ENCODE measurements at regions not wholly inside any gene's neighbourhood (a gene's known extent, or its start where the extent isn't known, plus 50 kb on each side); places are given as distances from the start of the nearest gene placed in this dataset.
A peak's percentile ranks its signal among the peaks of the same experiment; 100 is the strongest.

DNA sequence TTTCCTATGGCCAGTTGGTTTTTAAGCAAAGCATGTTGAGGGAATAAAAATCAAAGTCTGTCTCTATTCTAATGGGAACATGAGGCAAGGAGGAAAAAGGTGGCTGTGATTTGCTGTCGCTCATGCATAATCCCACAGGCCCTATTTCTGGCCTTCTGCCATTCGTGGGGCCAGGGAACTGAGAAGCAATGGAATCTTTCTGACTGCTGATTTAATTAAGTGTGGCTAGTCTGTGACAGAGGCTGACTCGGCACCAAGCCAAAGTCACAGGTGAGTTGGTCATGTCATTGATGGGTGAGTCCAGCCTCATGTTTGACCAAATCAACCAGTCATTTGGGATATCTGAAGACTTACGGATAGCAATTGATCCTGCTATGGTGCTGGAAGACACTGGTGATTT lies 429.3 kb upstream of the CADM1 start:
- no peak for DNase-seq

DNA sequence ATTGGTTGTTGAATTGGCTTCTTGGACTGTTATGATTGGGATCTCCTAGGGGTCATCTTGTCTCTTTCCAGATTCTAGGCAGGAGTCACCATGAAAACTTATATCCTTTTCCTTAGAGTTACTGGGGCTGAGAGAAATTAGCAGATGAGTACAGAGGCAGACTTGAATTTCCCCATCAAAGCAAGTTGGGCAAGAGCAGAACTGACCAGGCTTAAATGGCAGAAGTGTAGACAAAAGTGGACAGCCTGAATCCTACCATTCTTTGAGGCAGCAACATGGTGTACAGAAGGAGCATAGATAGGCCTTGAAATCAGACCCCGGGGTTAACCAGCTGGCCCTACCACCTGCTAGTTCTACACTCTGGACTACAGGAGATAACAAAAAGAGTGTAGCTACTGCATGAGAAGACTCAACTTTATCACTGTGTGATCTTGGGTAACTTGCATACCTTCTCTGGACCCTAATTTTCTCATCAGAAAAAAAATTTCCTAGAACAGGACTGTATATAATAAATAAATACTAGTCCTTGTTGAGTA lies 427.4 kb upstream of the CADM1 start:
- DNase-seq, result peak; percentile 29

DNA sequence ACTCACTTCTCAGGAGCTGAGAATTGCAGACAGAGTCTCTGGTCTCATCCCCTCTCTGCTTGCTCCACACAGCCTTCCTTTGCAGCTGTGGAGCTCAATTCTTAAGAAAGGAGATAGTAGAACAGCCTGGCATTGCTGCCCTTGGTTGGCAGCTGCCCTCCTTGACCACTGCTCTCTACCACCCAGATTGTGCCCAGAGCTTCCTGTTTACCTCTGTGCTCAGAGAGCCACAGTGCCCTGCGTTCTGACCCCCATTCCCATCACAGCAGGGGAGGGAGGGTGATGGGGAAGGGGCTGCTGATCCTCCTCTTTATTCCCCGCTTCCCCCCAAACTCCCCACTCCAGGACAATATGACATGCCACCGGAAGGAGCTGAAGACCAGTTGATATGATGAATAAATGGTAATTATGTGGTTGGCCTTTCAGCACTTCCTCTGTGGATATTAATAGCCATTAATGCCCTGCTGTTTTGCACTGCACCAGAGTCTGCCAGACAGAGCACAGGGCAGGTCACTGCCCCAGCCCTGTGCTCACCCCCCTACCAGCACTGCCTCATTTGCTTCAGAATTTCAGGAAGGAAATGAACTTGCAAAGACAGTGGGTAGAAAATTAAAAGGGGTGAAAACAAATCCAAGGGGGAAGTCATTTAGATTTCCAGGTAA lies 426.8 kb upstream of the CADM1 start:
- DNase-seq, result no peak

DNA sequence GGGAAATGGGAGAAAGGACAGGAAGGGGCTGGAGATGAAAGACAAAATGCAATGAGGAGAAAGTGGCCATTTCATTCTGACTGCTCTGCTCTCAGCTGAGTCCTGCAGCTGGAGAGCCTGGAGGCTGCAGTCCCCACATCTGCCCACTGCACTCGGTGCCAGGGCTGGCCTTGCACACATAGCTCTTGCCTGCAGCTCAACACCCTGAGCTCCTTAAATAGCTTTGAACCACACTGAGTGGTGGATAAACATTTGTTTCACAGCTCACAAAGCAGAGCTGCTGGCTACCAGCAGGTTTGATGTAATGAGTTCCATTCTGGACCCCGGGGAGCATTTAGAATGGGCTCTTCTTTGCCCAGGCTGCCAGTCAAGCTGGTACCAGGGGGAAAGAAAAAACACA lies 426.1 kb upstream of the CADM1 start:
- no peak for DNase-seq

DNA sequence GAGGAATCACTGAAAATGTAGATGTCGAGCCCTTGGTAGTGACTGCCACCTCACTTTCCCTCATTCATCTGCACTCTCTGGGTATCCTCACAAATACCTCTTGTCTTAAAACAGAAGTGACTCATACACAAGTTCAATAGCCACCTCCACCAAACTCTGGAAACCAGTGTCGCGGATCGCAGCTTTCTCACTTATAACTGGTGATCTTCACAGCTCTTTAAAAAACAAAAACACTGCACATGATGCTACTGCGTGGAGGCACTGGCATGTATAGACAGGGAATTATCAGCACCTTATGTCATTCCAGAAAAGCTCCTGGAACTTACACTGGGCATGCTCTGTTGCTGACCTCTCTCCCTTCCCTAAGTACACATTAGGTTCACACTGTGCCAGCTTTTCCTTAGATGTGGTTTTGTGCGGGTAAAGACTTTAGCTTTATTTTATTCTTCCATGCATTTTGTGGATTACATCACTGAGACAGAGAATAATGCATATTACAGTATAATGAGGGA lies 425.5 kb upstream of the CADM1 start:
- no peak for DNase-seq

DNA sequence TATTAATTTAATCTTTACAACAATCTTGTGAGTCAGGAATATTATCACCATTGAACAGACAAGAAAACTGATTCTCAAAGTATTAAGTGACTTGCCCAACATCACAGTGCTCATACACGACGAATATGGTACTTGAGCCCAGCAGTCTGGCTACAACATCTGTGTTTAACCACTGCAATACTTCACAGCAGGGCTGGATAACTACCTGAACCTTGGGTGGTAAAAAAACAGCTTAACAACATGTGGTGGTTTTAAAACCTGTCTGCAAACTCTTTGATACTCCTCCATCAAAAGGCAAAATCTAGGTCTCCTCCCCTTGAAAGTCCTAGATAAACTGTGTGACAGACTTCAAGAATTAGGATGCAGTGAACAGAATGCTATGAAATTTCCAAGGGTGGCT lies 424.6 kb upstream of the CADM1 start:
- no peak for DNase-seq

DNA sequence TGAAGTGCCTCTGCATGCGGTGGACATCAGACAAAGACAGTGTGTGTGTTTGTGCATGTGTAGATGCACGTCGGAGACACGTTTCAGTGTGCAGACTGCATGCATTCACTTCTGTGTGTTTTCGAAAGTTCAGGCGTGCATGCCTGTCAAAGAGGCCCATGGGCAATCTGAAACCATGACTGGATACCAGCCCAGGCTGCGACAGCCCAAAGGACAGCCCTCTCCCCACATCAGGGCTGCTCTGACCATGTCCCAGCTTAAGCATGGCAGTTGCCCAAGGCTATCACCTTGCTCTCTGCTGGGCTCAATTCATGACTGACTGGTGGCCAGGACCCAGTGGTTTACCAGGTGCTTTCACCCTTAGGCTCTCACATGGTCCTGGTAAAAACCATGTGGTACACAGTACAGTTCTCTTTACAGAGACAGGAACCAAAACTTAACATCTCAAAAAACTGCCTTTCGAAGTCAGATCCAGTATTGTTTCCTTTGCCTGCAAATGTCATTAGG lies 423.7 kb upstream of the CADM1 start:
- no peak for DNase-seq

DNA sequence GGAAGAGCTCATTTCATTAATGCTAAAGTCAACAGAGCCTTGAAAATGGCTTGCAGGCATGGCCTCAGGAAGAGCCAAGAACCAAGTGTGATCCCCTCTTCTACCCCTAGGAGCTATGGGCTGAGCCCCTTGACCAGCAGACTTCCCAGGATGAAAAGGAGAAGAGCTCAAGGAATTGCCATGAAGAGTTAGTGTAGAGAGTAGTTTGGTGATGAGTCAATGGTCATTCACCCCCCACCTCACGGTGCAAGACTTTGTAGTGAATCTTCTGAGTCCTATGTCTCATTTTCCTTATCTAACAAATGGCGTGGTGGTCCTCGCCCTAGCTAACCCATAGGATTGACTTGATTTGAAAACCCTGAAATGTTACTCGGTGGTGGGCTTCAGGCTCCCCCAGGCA lies 422.4 kb upstream of the CADM1 start:
- DNase-seq, result no peak

DNA sequence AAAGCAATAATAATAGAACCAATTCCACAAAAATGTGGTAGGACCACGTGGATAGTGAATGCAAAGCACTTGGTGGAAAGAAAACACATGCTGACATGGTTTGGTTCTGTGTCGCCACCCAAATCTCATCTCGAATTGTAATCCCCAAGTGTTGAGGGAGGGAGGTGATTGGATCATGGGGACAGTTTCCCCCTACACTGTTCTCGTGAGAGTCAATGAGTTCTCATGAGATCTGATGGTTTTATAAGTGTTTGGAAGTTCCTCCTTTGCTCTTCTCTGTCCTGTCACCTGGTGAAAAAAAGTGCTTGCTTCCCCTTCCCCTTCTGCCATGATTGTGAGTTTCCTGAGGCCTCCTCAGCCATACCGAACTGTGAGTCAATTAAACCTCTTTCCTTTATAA lies 421.9 kb upstream of the CADM1 start:
- DNase-seq, result no peak

DNA sequence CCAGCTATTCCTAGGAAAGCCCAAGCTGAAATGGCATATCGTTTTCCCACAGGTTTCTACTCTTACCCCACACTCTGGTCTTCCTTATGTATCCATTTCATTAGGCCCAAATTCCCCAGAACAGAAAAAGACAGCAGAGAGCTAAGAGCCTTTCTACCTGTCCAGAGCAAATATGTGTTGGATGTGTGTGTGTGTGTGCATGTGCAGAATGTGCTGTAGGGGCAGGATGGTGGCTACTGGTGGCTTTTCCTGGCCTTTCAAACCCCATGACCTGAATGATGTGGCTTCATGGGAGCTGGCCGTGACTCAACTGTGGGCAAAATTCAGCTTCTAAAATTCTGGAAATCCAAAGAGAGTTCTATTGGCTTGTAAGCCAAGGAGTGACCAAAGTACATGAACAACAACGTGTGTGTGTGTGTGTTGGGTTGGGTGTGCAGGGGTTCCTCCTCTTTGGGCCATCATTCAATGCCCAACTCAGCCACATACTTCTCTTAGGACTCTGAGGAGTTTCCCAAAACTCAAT lies 421.4 kb upstream of the CADM1 start:
- no peak for DNase-seq

DNA sequence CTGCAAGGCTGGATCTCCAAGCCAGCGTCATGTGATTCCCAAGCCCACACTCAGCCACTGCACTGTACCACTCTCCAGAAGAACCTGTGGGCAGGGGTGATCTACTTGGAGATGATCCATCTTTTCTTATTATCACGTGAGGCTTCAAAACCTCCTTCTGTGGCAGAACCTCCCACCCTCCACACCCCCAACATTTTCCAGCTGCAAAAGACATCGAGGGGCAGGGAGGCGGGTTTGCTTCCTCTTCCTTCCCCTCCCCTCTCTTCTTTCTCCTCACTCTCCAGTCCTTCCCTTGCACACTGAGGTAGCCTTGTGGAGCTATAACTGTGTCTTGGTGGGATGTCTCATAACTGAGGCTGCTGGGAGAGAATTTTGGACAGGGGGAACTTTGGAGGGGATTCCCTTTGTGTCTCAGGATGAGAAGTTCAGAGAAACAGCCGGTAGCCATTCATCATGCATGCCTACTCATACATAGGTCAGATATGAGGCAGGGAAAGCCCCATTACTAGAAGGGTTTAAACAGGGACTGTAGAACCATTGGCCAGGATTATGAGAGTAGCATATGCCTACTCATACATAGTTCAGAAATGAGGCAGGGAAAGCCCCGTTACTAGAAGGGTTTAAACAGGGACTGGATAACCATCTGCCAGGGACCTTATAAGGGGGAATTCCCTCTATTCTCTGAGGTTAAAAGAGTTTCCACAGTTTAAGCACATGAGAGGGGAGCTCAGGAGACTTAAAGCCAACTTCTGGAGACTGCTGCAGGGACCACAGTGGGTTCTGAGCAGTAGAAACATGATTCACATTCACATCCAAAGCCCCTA lies 420.7 kb upstream of the CADM1 start:
- DNase-seq, result peak; percentile 44

DNA sequence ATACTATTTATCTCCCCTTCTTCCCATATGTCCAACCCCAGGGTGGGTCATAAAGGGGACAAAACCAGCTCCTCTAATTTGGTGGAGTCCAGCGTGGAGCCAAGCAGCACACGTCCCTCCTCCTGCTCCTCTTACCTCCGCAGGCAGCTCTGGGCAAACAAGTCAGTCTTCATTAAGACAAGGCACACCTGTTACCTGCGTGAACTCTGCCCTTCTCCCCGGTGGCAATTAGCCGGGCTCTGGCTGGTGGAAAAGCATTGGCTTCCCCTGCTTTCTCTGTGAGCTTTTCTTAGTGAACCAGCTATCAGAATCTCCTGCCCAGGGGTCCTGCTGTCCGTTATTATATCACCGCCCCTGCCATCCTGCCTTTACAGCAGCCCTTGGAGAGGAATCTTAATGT lies 418.7 kb upstream of the CADM1 start:
- DNase-seq, result no peak

DNA sequence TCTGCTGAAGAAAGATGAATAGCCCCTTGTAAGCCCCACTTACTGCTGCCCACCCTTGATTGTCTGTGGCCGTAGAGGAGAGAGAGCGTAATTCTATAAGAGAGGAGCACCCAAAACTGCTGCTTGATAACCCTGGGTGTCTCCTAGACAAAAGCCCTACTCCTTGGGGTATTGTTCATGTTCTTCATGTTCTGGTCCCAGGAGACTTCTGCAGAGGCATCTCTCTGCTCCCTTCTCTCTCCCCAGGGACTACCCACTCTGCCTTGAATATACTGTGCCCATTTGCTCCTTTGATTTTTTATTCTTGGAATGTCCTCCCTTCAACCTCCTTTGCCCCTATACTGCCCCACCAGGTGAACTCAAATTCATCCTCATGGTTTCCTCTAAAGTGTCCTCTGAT lies 417.8 kb upstream of the CADM1 start:
- DNase-seq, result no peak

DNA sequence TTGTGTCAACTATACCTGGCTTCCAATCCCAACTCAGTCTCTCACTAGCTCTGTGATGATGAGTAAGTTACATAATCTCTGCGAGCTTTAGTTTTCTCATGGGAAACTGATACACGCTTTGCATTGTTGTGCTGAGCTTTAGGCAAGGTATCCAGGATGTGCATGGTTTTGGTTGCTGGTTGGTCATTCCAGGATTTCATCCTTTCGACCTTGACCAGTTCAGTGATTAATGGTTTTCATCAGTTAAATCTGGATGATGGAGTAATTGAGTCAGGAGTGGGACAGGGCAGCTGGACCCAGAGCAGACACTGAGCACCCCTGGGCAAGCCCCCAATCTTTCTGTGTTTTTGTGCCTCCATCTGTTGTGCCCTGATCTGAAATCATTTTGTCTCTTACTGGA lies 417.3 kb upstream of the CADM1 start:
- no peak for DNase-seq

DNA sequence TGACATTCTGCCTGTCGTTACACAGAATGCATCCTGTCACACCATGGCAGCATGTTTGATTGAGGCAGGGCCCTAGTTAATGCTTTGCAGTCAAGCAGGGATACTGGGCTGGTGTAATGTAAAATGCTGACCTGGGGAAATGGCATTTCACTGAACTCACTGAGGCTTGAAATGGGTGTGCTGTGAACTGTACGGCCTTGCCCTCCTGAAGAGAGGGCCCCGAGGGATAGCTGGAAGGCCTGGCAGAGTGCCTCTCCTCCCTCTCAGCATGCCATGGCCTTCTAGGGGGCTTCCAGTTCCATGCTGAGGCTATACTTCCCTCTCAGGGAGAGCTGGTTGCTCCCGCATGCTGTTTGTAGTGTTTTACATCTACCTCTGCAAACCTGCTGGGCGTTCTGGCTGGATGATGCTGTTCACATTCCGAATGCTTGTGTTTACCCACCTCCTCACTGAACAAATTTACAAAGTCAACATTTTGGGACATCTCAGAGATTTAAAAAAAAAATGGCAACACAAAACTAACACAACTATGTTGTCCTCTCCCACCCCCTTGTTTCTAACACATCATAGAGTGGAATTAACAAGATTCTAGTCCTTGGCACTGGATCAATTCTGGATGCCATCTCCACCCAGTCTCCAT lies 416.7 kb upstream of the CADM1 start:
- DNase-seq, result no peak

DNA sequence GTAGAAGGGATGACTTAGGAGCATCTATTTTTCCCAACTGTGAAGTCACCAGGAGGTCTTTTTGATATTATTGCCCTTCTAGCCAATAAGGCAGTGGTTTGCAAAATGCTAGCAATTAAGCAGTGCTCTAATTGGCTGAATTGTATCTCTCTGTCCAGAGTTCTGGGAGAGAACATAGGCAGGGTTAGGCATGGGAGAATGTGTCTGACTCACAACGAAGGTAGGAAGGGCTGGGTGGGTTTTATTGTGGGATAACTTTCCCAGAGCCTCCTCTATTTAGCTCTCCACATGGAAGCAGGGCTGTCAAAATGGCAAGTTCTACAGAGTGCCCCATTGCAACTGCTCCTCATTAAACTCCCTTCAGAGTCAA lies 415.9 kb upstream of the CADM1 start:
- DNase-seq, result no peak

DNA sequence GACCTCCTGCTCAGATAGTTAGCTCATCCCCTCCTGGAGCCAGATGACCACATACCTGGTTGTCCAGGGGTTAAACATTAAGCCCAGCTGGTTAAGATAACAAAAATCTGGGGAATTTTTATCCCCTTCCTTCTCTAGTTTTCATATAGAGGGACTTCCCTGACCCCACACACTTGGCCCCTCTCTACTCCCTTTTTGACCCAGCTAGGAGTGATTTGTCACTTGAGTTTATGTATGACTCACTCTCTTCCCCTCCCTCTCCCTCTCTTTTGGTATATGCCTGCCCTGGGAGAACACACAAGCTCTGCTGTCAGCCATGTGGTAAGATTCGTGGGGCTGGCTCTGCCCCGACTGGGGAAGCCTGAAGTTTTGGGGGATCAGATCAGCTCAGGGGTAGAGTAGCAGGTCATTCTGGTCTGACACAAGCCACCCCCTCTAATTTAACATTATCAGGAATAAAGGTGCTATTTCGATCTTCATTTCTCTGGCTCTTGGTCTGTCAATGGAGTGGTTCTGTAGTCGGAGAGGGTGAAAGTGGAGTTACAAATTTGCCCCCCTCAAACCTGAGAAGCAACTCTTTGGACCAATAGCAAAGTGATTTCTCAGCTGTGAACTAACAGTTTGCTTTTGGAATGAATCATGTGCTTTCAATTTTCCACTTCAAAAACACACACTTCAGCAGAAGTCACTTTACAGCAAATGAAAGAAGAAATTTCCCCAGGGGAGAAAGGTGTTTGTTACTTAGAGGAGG lies 415.3 kb upstream of the CADM1 start:
- DNase-seq, result no peak

DNA sequence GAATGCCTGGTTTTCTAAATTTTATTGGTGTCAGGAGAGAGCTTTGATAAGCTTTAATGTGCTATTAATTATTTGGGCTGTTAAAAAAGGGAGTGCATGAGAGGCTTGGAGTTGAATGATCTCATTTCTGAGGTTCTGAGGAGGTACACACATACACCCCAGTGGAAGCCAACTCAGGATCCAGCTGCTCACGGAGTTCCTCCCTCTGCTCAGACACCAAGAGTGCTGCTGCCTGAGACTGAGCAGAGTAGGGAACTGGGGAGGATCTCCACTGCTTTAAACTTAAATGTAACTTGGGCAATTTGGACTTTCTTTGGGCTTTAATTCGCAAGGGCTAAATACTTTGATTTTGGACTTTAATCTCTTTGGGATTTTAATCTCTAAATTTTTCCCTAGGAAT lies 414.4 kb upstream of the CADM1 start:
- DNase-seq, result no peak

DNA sequence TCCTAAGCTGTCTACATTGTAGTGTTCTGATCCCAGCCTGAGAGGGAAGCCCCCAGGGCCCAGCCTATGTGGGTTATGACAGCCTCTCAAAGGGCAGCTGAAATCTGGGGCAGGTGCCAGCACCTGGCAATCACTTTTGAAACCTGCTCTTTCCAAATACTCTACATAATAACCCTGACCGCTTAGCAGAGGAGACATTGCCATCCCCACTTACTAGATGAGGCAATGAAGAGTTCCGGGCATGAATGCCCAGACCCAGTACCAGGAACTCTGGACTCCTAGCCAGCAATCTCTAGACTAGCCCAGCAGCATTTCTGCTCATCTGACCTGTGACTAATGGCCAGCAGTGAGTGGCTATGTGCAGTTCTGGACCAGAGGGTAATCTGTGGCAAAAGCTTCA lies 412.4 kb upstream of the CADM1 start:
- no peak for DNase-seq

DNA sequence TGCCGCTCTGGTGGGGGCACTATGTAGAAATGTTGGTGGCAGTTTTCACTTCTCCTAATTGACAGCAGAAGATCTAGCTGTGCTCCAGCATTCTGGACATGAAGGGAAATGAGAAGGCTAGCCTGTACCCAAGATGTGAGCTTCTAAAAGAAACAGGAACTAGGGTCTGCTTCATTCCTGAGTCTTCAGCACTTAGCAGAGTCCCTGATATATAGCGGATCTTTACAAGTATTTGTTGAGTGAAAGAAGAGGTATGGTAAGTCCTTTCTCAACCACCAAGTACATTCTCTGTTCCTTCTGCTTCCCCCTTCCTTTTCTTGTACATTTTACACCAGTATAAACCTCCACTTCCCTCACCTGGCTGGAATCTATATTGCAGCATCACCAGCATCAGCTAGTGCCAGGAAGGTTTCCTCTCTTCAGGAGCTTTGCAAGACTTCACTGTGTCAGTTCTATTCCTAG lies 408.3 kb upstream of the CADM1 start:
- no peak for DNase-seq

DNA sequence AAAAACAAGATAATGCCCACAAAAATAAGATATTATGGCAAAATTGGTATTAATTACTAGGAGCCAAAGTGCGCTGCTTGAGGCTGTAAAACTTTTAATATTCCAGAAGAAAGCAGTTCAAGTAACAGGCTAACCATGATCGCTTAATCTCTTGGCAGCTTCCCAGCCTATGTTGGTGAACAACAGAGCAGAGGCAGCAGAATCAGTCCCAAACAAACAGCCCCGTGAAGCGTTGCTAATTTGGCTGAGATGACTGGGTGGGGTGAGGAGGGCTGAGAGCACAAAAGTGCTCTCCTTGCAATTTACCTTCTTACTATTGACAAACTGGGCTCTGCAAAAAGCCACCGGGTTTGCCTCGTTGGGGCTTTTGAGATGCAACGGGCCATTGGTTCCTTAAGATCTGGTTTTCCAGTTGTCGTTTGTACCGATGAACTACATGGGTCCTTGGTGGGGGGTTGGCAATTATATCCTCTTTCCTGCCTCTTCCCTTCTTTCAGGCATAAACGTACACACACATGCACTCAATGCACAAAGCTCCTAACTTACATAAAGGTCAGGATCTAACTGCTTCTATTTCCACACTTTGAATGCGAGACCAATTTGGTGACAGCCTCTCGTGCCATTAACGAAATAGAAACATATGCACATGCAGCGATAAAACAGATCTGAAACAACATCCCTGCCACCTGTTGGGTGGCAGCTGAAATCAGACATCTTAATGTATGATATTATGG lies 407.6 kb upstream of the CADM1 start:
- DNase-seq, result no peak

DNA sequence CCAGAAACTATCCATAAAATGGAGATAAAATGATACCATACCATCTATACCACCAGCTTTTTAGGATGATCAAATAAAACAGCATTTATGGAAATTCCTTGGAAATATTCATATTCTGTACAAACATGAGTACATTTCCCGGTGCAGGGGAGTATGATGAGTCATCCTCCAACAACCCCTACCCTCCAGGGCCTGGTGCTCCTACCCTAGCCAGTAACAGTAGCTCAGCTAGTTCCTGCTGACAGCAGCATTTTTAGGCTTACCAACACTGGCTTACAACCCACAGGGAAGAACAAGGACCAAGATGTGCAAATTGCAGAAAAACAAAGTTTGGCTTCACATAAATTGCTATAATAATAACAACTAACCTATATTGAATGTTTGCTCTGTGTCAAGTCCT lies 406.2 kb upstream of the CADM1 start:
- no peak for DNase-seq

All from NCI-H524 treated with DMSO at 0.1 percent for 48 hours (cell line).